ENCODE measurements at regions not wholly inside any gene's neighbourhood (a gene's known extent, or its start where the extent isn't known, plus 50 kb on each side); places are given as distances from the start of the nearest gene placed in this dataset.

GRCh38 chr16:65728652-65729051 is 606.8 kb upstream of the CDH11 start:
- no peaks in the 10 kb centered on the region for H3K36me3 Mint-ChIP-seq (ENCODE audit: low read depth)
- peaks cover 3% of the 10 kb centered on the region for H3K4me1 ChIP-seq (ENCODE audit: control insufficient read depth, insufficient read depth, low read length)
- no peak overlapping the region for H3K27ac ChIP-seq (ENCODE audit: low read depth, low read length)
- peaks cover 4% of the 10 kb centered on the region for H3K9me3 Mint-ChIP-seq
- no peak overlapping the region for H3K27ac Mint-ChIP-seq
- no peak for DNase-seq
- peaks cover 31% of the 10 kb centered on the region for H3K4me1 Mint-ChIP-seq
- no peaks in the 10 kb centered on the region for H3K27me3 ChIP-seq (ENCODE audit: control insufficient read depth, insufficient read depth, low read length, poor library complexity, severe bottlenecking)
- TF ChIP-seq, protein P1, sequence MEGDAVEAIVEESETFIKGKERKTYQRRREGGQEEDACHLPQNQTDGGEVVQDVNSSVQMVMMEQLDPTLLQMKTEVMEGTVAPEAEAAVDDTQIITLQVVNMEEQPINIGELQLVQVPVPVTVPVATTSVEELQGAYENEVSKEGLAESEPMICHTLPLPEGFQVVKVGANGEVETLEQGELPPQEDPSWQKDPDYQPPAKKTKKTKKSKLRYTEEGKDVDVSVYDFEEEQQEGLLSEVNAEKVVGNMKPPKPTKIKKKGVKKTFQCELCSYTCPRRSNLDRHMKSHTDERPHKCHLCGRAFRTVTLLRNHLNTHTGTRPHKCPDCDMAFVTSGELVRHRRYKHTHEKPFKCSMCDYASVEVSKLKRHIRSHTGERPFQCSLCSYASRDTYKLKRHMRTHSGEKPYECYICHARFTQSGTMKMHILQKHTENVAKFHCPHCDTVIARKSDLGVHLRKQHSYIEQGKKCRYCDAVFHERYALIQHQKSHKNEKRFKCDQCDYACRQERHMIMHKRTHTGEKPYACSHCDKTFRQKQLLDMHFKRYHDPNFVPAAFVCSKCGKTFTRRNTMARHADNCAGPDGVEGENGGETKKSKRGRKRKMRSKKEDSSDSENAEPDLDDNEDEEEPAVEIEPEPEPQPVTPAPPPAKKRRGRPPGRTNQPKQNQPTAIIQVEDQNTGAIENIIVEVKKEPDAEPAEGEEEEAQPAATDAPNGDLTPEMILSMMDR (conservative IDR thresholded peaks at IDR 0.05), result no peak
- WGBS, 2 experiments (ENCODE audit: insufficient coverage in 1 of 2, insufficient read length in 1 of 2), result 89 to 100% methylated on average over 1 to 2 of the region's 2 CpGs
- no peak overlapping the region for H3K4me3 ChIP-seq (ENCODE audit: low read length)
- H3K27me3 Mint-ChIP-seq (ENCODE audit: insufficient read depth), result no peaks in the 10 kb centered on the region
- H3K4me3 Mint-ChIP-seq, result no peak overlapping the region
- H3K9me3 ChIP-seq (ENCODE audit: control insufficient read depth, low read length), result peaks cover 7% of the 10 kb centered on the region
- H3K36me3 ChIP-seq (ENCODE audit: control insufficient read depth, insufficient read depth, low read length), result no peaks in the 10 kb centered on the region
- no peak overlapping the region for H3K9ac ChIP-seq (ENCODE audit: extremely low read depth, low read length, poor library complexity, severe bottlenecking)

GRCh38 chr16:65728167-65728566 is 606.3 kb upstream of the CDH11 start:
- Mint-ChIP-seq H3K4me1 (peaks cover 34% of the 10 kb centered on the region), H3K4me3 (no peak overlapping the region), H3K27me3 (ENCODE audit: insufficient read depth) (no peaks in the 10 kb centered on the region), H3K27ac (peak overlapping the region; percentile 79), H3K9me3 (peaks cover 4% of the 10 kb centered on the region), H3K36me3 (ENCODE audit: low read depth) (no peaks in the 10 kb centered on the region)
- DNase-seq, result peak; percentile 65
- Histone ChIP-seq H3K27me3 (ENCODE audit: control insufficient read depth, insufficient read depth, low read length, poor library complexity, severe bottlenecking) (no peaks in the 10 kb centered on the region), H3K9me3 (ENCODE audit: control insufficient read depth, low read length) (peaks cover 7% of the 10 kb centered on the region), H3K36me3 (ENCODE audit: control insufficient read depth, insufficient read depth, low read length) (no peaks in the 10 kb centered on the region), H3K4me3 (ENCODE audit: low read length) (no peak overlapping the region), H3K9ac (ENCODE audit: extremely low read depth, low read length, poor library complexity, severe bottlenecking) (no peak overlapping the region), H3K27ac (ENCODE audit: low read depth, low read length) (peak overlapping the region; percentile 61), H3K4me1 (ENCODE audit: control insufficient read depth, insufficient read depth, low read length) (peaks cover 3% of the 10 kb centered on the region)
- TF ChIP-seq, protein P1 (conservative IDR thresholded peaks at IDR 0.05), result no peak
- 44 to 63% methylated on average over 2 to 3 of the region's 3 CpGs for WGBS, 2 experiments (ENCODE audit: insufficient coverage in 1 of 2, insufficient read length in 1 of 2)

DNA sequence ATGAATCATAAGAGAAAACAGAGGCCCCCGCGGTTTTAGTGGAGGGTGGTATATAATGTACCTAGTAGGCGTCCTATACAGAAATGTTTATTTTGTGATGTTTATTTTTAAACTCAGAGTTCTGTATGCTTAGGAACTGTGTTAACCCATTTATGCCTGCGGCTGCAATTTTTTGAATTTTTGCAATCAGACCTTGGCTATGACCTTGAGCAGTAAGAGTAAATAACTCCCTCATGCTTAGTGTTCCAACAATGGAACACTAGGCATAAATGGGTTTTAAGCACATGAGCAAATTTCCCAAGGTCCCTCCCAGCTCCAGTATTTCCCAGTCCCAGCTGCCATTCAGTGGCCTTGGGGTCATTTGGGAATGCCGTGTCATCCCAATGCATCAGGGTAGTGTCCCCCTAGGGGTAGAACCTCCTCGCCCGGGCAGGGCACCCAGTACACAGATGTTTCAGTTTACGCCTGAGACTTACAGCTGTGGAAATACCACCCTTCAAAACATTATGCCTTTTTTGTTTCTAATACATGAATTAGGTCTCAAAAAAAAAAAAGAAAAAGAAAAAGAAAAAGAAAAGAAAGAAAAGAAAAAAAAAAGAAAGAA is 605.8 kb upstream of the CDH11 start:
- Histone ChIP-seq H3K9ac (ENCODE audit: extremely low read depth, low read length, poor library complexity, severe bottlenecking) (no peak overlapping the region), H3K36me3 (ENCODE audit: control insufficient read depth, insufficient read depth, low read length) (no peaks in the 10 kb centered on the region), H3K27me3 (ENCODE audit: control insufficient read depth, insufficient read depth, low read length, poor library complexity, severe bottlenecking) (no peaks in the 10 kb centered on the region), H3K4me3 (ENCODE audit: low read length) (no peak overlapping the region), H3K27ac (ENCODE audit: low read depth, low read length) (peak overlapping the region; percentile 57), H3K4me1 (ENCODE audit: control insufficient read depth, insufficient read depth, low read length) (peaks cover 3% of the 10 kb centered on the region), H3K9me3 (ENCODE audit: control insufficient read depth, low read length) (peaks cover 7% of the 10 kb centered on the region)
- Mint-ChIP-seq H3K27me3 (ENCODE audit: insufficient read depth) (no peaks in the 10 kb centered on the region), H3K27ac (peak overlapping the region; percentile 79), H3K4me1 (peaks cover 34% of the 10 kb centered on the region), H3K9me3 (peaks cover 4% of the 10 kb centered on the region), H3K36me3 (ENCODE audit: low read depth) (no peaks in the 10 kb centered on the region), H3K4me3 (no peak overlapping the region)
- TF ChIP-seq, protein P1 (conservative IDR thresholded peaks at IDR 0.05), result peak; percentile 54
- DNase-seq, result no peak
- WGBS, 2 experiments (ENCODE audit: insufficient coverage in 1 of 2, insufficient read length in 1 of 2), result 88 to 89% methylated on average over 4 to 8 of the region's 8 CpGs

Data from endodermal cell (in vitro differentiated cells).